HUES64 (cell line): ENCODE measurements at regions not wholly inside any gene's neighbourhood (a gene's known extent, or its start where the extent isn't known, plus 50 kb on each side); places are given as distances from the start of the nearest gene placed in this dataset.

Experiments used
- H3K27ac ChIP-seq: 2 replicates; pipeline ENCODE4 v1.7.0; 2013; ENCODE audit warnings: low read depth, low read length, inconsistent platforms
- H3K27me3 ChIP-seq: 2 replicates; pipeline ENCODE4 v1.6.1; 2013; ENCODE audit warnings: mild to moderate bottlenecking, low read length; ENCODE audit not compliant: insufficient read depth
- H3K36me3 ChIP-seq: 2 replicates; pipeline ENCODE4 v1.6.1; 2013; ENCODE audit warnings: mild to moderate bottlenecking, low read length; ENCODE audit not compliant: insufficient read depth
- H3K4me1 ChIP-seq: 2 replicates; pipeline ENCODE4 v1.6.1; 2013; ENCODE audit warnings: mild to moderate bottlenecking, low read length, moderate library complexity; ENCODE audit not compliant: insufficient read depth
- H3K4me3 ChIP-seq: 2 replicates; pipeline ENCODE4 v1.5.1; 2013; ENCODE audit warnings: mild to moderate bottlenecking, low read length, moderate library complexity
- H3K9ac ChIP-seq: 2 replicates; pipeline ENCODE4 v1.6.1; 2013; ENCODE audit warnings: mild to moderate bottlenecking, low read depth, low read length
- H3K9me3 ChIP-seq: 2 replicates; pipeline ENCODE4 v1.6.1; 2013; ENCODE audit warnings: low read depth, low read length; ENCODE audit not compliant: insufficient read depth
- WGBS: fragments of 150-250, 120-280 bp; methylation state at CpG from one replicate; pipeline ENCODE4 v1.1.7; 2013; ENCODE audit warnings: missing lambda C conversion rate; 5-methylcytosine and 5-hydroxymethylcytosine counted together

DNA sequence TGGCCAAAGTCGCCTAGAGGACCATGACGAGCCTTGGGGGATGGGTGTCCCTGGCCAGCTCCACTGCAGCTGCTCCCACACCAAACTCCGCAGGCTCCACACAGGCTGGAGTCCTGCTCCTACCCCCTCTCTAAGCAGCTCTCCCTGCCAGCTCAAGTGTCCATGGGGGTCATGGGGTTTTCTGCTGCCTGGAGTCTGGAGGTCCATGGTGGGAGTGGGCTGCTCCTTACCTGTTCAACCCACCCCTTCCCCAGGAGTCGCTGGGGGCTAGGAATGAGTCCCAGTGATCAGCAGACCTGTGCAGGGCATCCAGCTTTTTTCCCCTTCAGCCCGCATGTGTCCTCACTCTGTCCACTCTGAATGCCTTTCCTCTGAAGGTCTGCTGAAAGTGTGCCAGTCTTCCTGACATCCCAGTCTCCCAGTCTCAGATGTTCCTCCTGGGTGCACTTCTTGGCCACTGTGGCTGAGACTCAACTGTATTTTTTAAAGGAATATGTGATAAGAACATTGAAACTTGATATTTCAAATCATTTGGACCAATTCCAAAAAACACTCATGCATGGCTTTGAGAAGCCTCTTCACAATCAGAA lies 261.3 kb upstream of the ANKH start:
- Histone ChIP-seq H3K36me3 (no peaks in the 10 kb centered on the region), H3K9me3 (no peaks in the 10 kb centered on the region), H3K27ac (no peak overlapping the region), H3K9ac (no peak overlapping the region), H3K27me3 (no peaks in the 10 kb centered on the region), H3K4me3 (no peak overlapping the region), H3K4me1 (peaks cover 4% of the 10 kb centered on the region; the same call in 1 of the 2 replicates)
- WGBS, result 93% methylated on average over 5 of the region's 5 CpGs

GRCh38 chr5:15131909-15132308 lies 260.3 kb upstream of the ANKH start:
- H3K27me3 ChIP-seq, result no peaks in the 10 kb centered on the region
- no peaks in the 10 kb centered on the region for H3K36me3 ChIP-seq

GRCh38 chr5:15124871-15125568 lies 253.4 kb upstream of the ANKH start:
- WGBS, result 98% methylated on average over 2 of the region's 2 CpGs
- Histone ChIP-seq H3K4me1 (no peaks in the 10 kb centered on the region), H3K9ac (no peak overlapping the region), H3K9me3 (no peaks in the 10 kb centered on the region), H3K36me3 (no peaks in the 10 kb centered on the region), H3K27me3 (no peaks in the 10 kb centered on the region), H3K4me3 (no peak overlapping the region), H3K27ac (no peak overlapping the region)

More at GRCh38 chr5:15131909-15132308, 260.3 kb upstream of the ANKH start:
- Histone ChIP-seq H3K4me3 (no peak overlapping the region), H3K9me3 (no peaks in the 10 kb centered on the region), H3K4me1 (no peaks in the 10 kb centered on the region), H3K9ac (no peak overlapping the region), H3K27ac (no peak overlapping the region)
- 98% methylated on average over 5 of the region's 5 CpGs for WGBS

GRCh38 chr5:15124461-15124860 lies 252.9 kb upstream of the ANKH start:
- 92% methylated on average over 3 of the region's 3 CpGs for WGBS
- H3K9me3 ChIP-seq, result no peaks in the 10 kb centered on the region
- H3K4me1 ChIP-seq, result no peaks in the 10 kb centered on the region
- no peak overlapping the region for H3K9ac ChIP-seq
- no peaks in the 10 kb centered on the region for H3K36me3 ChIP-seq
- no peaks in the 10 kb centered on the region for H3K27me3 ChIP-seq
- H3K4me3 ChIP-seq, result no peak overlapping the region
- H3K27ac ChIP-seq, result no peak overlapping the region

DNA sequence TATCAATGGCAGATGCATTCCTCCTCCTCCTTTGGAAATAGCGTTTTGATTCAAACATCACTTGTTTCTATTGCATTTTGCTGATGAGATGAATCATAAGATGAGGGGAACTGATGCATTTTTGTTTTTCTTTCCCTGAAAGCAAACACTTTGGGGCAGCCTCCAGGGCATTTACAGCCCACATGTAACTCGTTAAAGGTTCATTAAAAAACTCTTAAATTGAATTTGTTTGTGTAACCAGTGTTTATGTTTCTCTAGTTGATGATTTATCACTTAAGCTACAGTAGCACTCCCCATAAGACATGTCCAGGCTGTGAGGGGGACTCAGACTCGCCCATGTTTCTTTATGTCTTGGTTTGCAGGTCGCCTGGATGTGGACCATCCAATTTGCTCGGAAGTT lies 246.1 kb upstream of the ANKH start:
- Histone ChIP-seq H3K27ac (no peak overlapping the region), H3K27me3 (no peaks in the 10 kb centered on the region), H3K4me1 (no peaks in the 10 kb centered on the region), H3K9ac (no peak overlapping the region), H3K36me3 (no peaks in the 10 kb centered on the region), H3K9me3 (no peaks in the 10 kb centered on the region), H3K4me3 (no peak overlapping the region)
- 95% methylated on average over 5 of the region's 5 CpGs for WGBS

GRCh38 chr5:15116996-15117395 lies 245.4 kb upstream of the ANKH start:
- Histone ChIP-seq H3K9ac (no peak overlapping the region), H3K9me3 (no peaks in the 10 kb centered on the region), H3K4me3 (no peak overlapping the region), H3K36me3 (no peaks in the 10 kb centered on the region), H3K27ac (no peak overlapping the region), H3K27me3 (no peaks in the 10 kb centered on the region), H3K4me1 (no peaks in the 10 kb centered on the region)
- 90% methylated on average over 4 of the region's 5 CpGs for WGBS

DNA sequence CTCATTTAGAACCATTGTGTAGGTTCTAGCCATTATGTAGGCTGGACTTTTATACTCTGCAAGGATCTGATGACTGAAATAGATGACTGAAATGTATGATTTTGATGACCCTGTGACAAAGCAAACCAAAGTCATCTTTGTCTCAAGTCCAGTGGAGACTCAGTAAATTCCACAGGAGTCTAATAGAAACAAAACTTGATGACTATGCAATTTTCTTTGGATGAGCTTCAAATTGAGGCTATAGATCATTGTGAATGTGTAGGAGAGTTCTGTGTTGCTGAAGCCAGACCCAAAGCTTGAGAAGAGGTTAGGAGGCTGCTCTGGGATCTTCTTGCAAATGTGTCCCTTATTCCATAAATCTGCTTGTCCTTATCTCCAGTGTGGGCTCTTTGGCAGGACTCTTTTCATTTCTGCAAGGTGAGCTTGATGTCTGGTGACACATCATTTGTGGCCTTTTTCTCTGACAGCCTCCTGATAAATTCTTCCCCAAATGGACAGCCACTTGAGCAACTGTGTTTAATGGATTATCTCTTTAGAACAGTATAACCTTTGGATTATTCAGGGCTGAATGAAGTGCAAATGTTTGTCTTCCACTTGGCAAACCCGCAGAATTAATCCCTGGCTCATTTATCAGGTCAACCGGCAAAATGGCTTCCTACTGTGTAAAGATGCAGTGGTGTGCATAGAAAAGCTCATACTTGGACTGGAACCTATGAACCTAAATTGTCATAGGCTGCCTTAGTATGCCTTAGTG lies 235.1 kb upstream of the ANKH start:
- Histone ChIP-seq H3K27me3 (no peaks in the 10 kb centered on the region), H3K4me3 (no peak overlapping the region), H3K9ac (no peak overlapping the region), H3K27ac (no peak overlapping the region), H3K4me1 (no peaks in the 10 kb centered on the region), H3K9me3 (no peaks in the 10 kb centered on the region), H3K36me3 (no peaks in the 10 kb centered on the region)
- 99% methylated on average over 2 of the region's 2 CpGs for WGBS

DNA sequence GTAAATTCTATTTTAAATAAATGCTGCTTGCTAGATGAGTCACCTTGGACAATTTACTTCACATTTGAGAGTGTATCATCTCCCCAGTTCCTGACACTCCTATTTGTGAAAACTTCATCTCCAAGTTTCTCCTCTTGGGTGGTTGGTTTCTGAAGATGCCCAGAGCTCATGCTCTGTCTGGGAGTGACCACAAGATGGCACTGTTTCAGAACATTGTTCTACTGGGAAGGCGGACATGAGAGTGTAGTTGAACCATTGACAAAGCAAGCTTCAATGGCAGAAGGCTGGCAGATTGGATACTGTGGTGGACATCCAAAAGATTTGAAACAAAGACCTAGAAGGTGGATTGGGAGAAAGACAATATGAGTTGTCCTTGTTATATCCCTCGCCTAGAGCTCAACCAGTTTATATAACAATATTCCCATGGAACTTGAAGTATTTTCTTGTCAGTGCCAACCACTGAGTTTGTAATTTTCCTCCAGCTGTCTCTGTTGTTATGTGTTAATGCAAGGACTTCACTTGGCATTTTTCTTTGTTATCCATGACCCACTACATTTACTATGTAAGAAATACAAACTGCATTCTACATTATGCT lies 234.3 kb upstream of the ANKH start:
- Histone ChIP-seq H3K4me1 (no peaks in the 10 kb centered on the region), H3K4me3 (no peak overlapping the region), H3K36me3 (no peaks in the 10 kb centered on the region), H3K27ac (no peak overlapping the region), H3K27me3 (no peaks in the 10 kb centered on the region), H3K9ac (no peak overlapping the region), H3K9me3 (no peaks in the 10 kb centered on the region)
- WGBS, result 22% methylated on average over 1 of the region's 2 CpGs

GRCh38 chr5:15103864-15104263 lies 232.3 kb upstream of the ANKH start:
- no peak overlapping the region for H3K9ac ChIP-seq
- 94% methylated on average over 3 of the region's 3 CpGs for whole genome bisulfite sequencing
- no peaks in the 10 kb centered on the region for H3K9me3 ChIP-seq
- no peaks in the 10 kb centered on the region for H3K27me3 ChIP-seq
- no peak overlapping the region for H3K27ac ChIP-seq
- no peak overlapping the region for H3K4me3 ChIP-seq
- no peaks in the 10 kb centered on the region for H3K36me3 ChIP-seq
- no peaks in the 10 kb centered on the region for H3K4me1 ChIP-seq

- Histone ChIP-seq H3K27ac (no peak overlapping the region), H3K36me3 (no peaks in the 10 kb centered on the region), H3K4me1 (no peaks in the 10 kb centered on the region), H3K9me3 (no peaks in the 10 kb centered on the region), H3K4me3 (no peak overlapping the region), H3K27me3 (no peaks in the 10 kb centered on the region), H3K9ac (no peak overlapping the region)
- 86% methylated on average over 5 of the region's 5 CpGs for WGBS
These were observed 231.6 kb upstream of the ANKH start for GRCh38 chr5:15103130-15103529.

GRCh38 chr5:15097552-15097951 lies 226.0 kb upstream of the ANKH start:
- H3K9ac ChIP-seq, result no peak overlapping the region
- no peaks in the 10 kb centered on the region for H3K9me3 ChIP-seq
- H3K4me1 ChIP-seq, result no peaks in the 10 kb centered on the region
- H3K4me3 ChIP-seq, result no peak overlapping the region
- H3K27ac ChIP-seq, result no peak overlapping the region
- no peaks in the 10 kb centered on the region for H3K36me3 ChIP-seq
- H3K27me3 ChIP-seq, result no peaks in the 10 kb centered on the region
